H9 (cell line): ENCODE measurements at regions not wholly inside any gene's neighbourhood (a gene's known extent, or its start where the extent isn't known, plus 50 kb on each side); places are given as distances from the start of the nearest gene placed in this dataset.

ENCODE experiments used
- DNase-seq: peaks from one replicate; pipeline ENCODE4 v3.0.0-alpha.2; 2017
- H2AFZ ChIP-seq: one replicate; pipeline ENCODE4 v1.6.1; 2013; ENCODE audit warnings: mild to moderate bottlenecking, low read length, control low read depth, moderate library complexity
- H2AK5ac ChIP-seq: 2 replicates; pipeline ENCODE4 v1.6.1; 2013; ENCODE audit warnings: low read length, control low read depth, mixed read lengths; ENCODE audit not compliant: insufficient read length
- H2BK120ac ChIP-seq: one replicate; pipeline ENCODE4 v1.6.1; 2013; ENCODE audit warnings: low read depth, mild to moderate bottlenecking, low read length, control low read depth, inconsistent platforms; ENCODE audit not compliant: poor library complexity, severe bottlenecking
- H2BK12ac ChIP-seq: 2 replicates; pipeline ENCODE4 v1.6.1; 2013; ENCODE audit warnings: low read length, control low read depth, mixed read lengths, low read depth; ENCODE audit not compliant: insufficient read length
- H2BK15ac ChIP-seq: 2 replicates; pipeline ENCODE4 v1.6.1; 2013; ENCODE audit warnings: low read depth, low read length, control low read depth
- H2BK20ac ChIP-seq: one replicate; pipeline ENCODE4 v1.6.1; 2013; ENCODE audit warnings: low read depth, mild to moderate bottlenecking, low read length, control low read depth, inconsistent platforms; ENCODE audit not compliant: poor library complexity, severe bottlenecking
- H2BK5ac ChIP-seq: 2 replicates; pipeline ENCODE4 v1.6.1; 2013; ENCODE audit warnings: low read length, control low read depth, mixed read lengths; ENCODE audit not compliant: insufficient read length
- H3K14ac ChIP-seq: 2 replicates; pipeline ENCODE4 v1.6.1; 2013; ENCODE audit warnings: low read length, control low read depth; ENCODE audit not compliant: insufficient read depth
- H3K18ac ChIP-seq: 2 replicates; pipeline ENCODE4 v1.6.1; 2013; ENCODE audit warnings: low read depth, mild to moderate bottlenecking, mixed read lengths, low read length, control low read depth; ENCODE audit not compliant: insufficient read length
- H3K23ac ChIP-seq: 2 replicates; pipeline ENCODE4 v1.6.1; 2013; ENCODE audit warnings: low read length, control low read depth, mixed read lengths, low read depth; ENCODE audit not compliant: insufficient read length
- H3K23me2 ChIP-seq: 2 replicates; pipeline ENCODE4 v1.6.1; 2013; ENCODE audit warnings: low read depth, mild to moderate bottlenecking, mixed read lengths, low read length, control low read depth; ENCODE audit not compliant: insufficient read length, poor library complexity, severe bottlenecking
- H3K27ac ChIP-seq: 2 replicates; pipeline ENCODE4 v1.5.1; 2013; ENCODE audit warnings: low read length, control low read depth, mixed read lengths, low read depth; ENCODE audit not compliant: insufficient read length
- H3K27me3 ChIP-seq: 2 replicates; pipeline ENCODE4 v1.6.1; 2013; ENCODE audit warnings: low read length, control low read depth, inconsistent platforms; ENCODE audit not compliant: insufficient read depth
- H3K4ac ChIP-seq: 2 replicates; pipeline ENCODE4 v1.6.1; 2013; ENCODE audit warnings: low read depth, mild to moderate bottlenecking, control low read depth, inconsistent platforms, low read length, moderate library complexity
- H3K4me1 ChIP-seq: 2 replicates; pipeline ENCODE4 v1.6.1; 2013; ENCODE audit warnings: low read length, control low read depth, inconsistent platforms; ENCODE audit not compliant: insufficient read depth
- H3K4me2 ChIP-seq: 2 replicates; pipeline ENCODE4 v1.6.1; 2013; ENCODE audit warnings: low read length, control low read depth, mixed read lengths; ENCODE audit not compliant: insufficient read length, insufficient read depth
- H3K56ac ChIP-seq: 2 replicates; pipeline ENCODE4 v1.6.1; 2013; ENCODE audit warnings: low read depth, mild to moderate bottlenecking, mixed read lengths, low read length, control low read depth; ENCODE audit not compliant: insufficient read length
- H3K79me1 ChIP-seq: 2 replicates; pipeline ENCODE4 v1.6.1; 2013; ENCODE audit warnings: low read depth, mild to moderate bottlenecking, moderate library complexity, low read length, control low read depth, inconsistent platforms; ENCODE audit not compliant: insufficient read depth, poor library complexity, severe bottlenecking
- H3K79me2 ChIP-seq: 2 replicates; pipeline ENCODE4 v1.6.1; 2013; ENCODE audit warnings: low read length, control low read depth, inconsistent platforms; ENCODE audit not compliant: insufficient read depth
- H3K9ac ChIP-seq: 2 replicates; pipeline ENCODE4 v1.6.1; 2013; ENCODE audit warnings: low read length, control low read depth, mixed read lengths; ENCODE audit not compliant: insufficient read length; ENCODE audit errors: extremely low read depth
- H3K9me3 ChIP-seq: one replicate; pipeline ENCODE4 v1.6.1; 2013; ENCODE audit warnings: low read depth, low read length, inconsistent platforms; ENCODE audit not compliant: control insufficient read depth
- H3T11ph ChIP-seq: one replicate; pipeline ENCODE4 v1.6.1; 2013; ENCODE audit warnings: mild to moderate bottlenecking, low read length, control low read depth, inconsistent platforms
- H4K20me1 ChIP-seq: one replicate; pipeline ENCODE4 v1.6.1; 2013; ENCODE audit not compliant: control insufficient read depth, insufficient read length, insufficient read depth
- H4K5ac ChIP-seq: 2 replicates; pipeline ENCODE4 v1.6.1; 2013; ENCODE audit warnings: low read depth, mild to moderate bottlenecking, mixed read lengths, low read length, control low read depth; ENCODE audit not compliant: insufficient read length
- H4K8ac ChIP-seq: replicated peaks from 2 replicates; pipeline ENCODE4 v1.6.1; 2013; ENCODE audit warnings: low read length, control low read depth, mixed read lengths, low read depth; ENCODE audit not compliant: insufficient read length
- H4K91ac ChIP-seq: 2 replicates; pipeline ENCODE4 v1.6.1; 2013; ENCODE audit warnings: low read depth, mild to moderate bottlenecking, moderate library complexity, mixed read lengths, low read length, control low read depth; ENCODE audit not compliant: insufficient read length
- H3K27ac Mint-ChIP-seq, 3 experiments: 2 replicates in 2 of 3; 3 replicates in 1 of 3; pipeline ENCODE4 v1.8.0; 2020 to 2021; ENCODE audit warnings: mixed read lengths in 3 of 3, mild to moderate bottlenecking in 1 of 3, moderate library complexity in 1 of 3
- H3K27me3 Mint-ChIP-seq: 2 replicates; pipeline ENCODE4 v1.8.0; 2021; ENCODE audit warnings: low read depth, mild to moderate bottlenecking, moderate library complexity, mixed read lengths
- H3K36me3 Mint-ChIP-seq, 3 experiments: 2 replicates in 2 of 3; 3 replicates in 1 of 3; pipeline ENCODE4 v1.8.0; 2020 to 2021; ENCODE audit warnings: low read depth in 3 of 3, mixed read lengths in 3 of 3; ENCODE audit not compliant: insufficient read depth in 1 of 3
- H3K4me1 Mint-ChIP-seq, 2 experiments: 2 replicates each; pipeline ENCODE4 v1.8.0; 2020; ENCODE audit warnings: mixed read lengths in 2 of 2
- H3K4me3 Mint-ChIP-seq, 2 experiments: 2 replicates in 1 of 2; 3 replicates in 1 of 2; pipeline ENCODE4 v1.8.0; 2020 to 2021; ENCODE audit warnings: mild to moderate bottlenecking in 2 of 2, mixed read lengths in 2 of 2, moderate library complexity in 1 of 2
- H3K9me3 Mint-ChIP-seq, 2 experiments: 2 replicates in 1 of 2; 3 replicates in 1 of 2; pipeline ENCODE4 v1.8.0; 2020; ENCODE audit warnings: mild to moderate bottlenecking in 2 of 2, mixed read lengths in 2 of 2, moderate library complexity in 1 of 2
- CTCF ChIP-seq: fragments of 200-600 bp; sonication (generic); conservative IDR thresholded peaks from 3 replicates; pipeline ENCODE4 v1.8.0; 2021; ENCODE audit warnings: antibody characterized with exemption, mild to moderate bottlenecking
- WGBS: extraction: QIAGEN DNeasy Blood & Tissue Kit; methylation state at CpG from one replicate; pipeline ENCODE4 v1.1.7; 2013; ENCODE audit warnings: missing lambda C conversion rate, low lambda C conversion rate, mixed read lengths; ENCODE audit not compliant: insufficient read length; ENCODE audit errors: extremely low coverage; 5-methylcytosine and 5-hydroxymethylcytosine counted together

- Histone ChIP-seq H3K14ac (no peak overlapping the region), H3K4me1 (no peaks in the 10 kb centered on the region), H2BK12ac (no peak overlapping the region), H3K23ac (no peak overlapping the region), H2BK20ac (no peak overlapping the region), H3K9ac (no peak overlapping the region), H3K4me2 (no peak overlapping the region), H4K20me1 (no peaks in the 10 kb centered on the region), H3K27ac (no peak overlapping the region), H2BK15ac (no peak overlapping the region), H3K79me2 (no peaks in the 10 kb centered on the region), H4K5ac (no peak overlapping the region), H3K27me3 (no peaks in the 10 kb centered on the region), H3T11ph (no peak overlapping the region), H3K18ac (no peak overlapping the region), H3K79me1 (no peaks in the 10 kb centered on the region), H2AFZ (no peak overlapping the region), H3K56ac (no peak overlapping the region), H2AK5ac (no peak overlapping the region), H2BK5ac (no peak overlapping the region), H3K23me2 (no peaks in the 10 kb centered on the region), H3K9me3 (no peaks in the 10 kb centered on the region), H2BK120ac (no peak overlapping the region), H4K8ac (no peak overlapping the region), H3K4ac (no peak overlapping the region), H4K91ac (no peak overlapping the region)
- H3K36me3 Mint-ChIP-seq, result no peaks in the 10 kb centered on the region
- H3K4me3 Mint-ChIP-seq, result no peak overlapping the region
- WGBS, result no CpG with 5 or more reads among the region's 6 CpGs
- H3K27ac Mint-ChIP-seq, result no peak overlapping the region
- no peaks in the 10 kb centered on the region for H3K27me3 Mint-ChIP-seq
- no peaks in the 10 kb centered on the region for H3K4me1 Mint-ChIP-seq
- TF ChIP-seq CTCF, result no peak
- no peaks in the 10 kb centered on the region for H3K9me3 Mint-ChIP-seq
- DNase-seq, result no peak
Measured at GRCh38 chr7:85583131-85583953, 396.5 kb upstream of the SEMA3D start.
